NCI-H1092 treated with DMSO at 0.1 percent for 48 hours (cell line): ENCODE measurements at regions not wholly inside any gene's neighbourhood (a gene's known extent, or its start where the extent isn't known, plus 50 kb on each side); places are given as distances from the start of the nearest gene placed in this dataset.

ENCODE experiments used
- DNase-seq: peaks from one replicate; lab custom pipeline; 2025; lab: John Stamatoyannopoulos, UW

DNA sequence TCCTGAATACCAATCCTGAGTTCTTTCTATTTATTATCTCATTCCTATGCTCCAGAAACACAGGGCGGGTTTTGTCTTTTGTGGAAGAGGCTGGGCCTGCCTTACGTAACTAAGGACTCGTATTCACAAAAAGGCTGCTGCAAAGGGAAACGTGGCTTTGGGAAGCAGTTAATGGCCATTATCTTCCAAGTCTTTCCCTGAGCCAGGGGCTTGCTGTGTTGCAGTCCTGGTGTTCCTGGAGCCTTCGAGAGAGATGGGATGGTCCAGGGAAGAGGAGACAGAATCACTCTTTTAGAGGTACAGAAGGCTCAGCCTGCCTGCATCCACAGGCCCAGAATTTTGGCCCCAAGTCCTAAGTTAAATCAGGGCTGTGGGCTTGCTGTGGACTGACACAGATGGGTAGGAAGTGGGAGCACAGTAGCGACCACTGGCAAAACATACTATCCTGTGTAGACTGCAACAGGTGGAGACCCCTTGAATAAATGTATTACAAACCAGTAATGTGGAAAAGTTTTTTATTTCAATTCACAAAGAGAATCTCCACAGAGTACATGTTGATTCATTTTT, 139.4 kb upstream of the ST6GAL2 start:
- no peak for DNase-seq

DNA sequence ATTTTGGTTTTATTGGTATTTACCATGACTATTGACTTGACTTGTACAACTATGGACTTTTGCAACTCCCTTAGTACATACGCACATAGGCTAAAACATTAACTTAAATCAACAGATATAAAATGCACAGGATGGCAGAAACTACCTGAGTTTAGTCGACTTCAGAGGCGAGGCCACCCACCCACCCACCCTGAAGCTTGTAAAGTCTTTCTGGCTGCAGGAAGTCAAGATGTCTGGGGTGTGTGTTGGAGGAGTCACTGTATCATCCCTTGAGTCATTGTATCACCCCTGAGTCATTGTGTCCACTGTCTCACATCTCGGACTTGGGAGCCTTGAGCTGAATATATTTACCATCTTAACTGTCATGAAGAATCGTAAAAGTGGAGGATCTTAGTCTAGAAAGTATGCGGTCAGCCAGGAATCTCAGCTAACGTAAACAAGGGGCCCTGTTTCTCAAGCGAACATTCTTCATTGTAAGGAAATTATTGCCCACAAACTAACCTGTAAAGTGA, 140.0 kb upstream of the ST6GAL2 start:
- DNase-seq = no peak

DNA sequence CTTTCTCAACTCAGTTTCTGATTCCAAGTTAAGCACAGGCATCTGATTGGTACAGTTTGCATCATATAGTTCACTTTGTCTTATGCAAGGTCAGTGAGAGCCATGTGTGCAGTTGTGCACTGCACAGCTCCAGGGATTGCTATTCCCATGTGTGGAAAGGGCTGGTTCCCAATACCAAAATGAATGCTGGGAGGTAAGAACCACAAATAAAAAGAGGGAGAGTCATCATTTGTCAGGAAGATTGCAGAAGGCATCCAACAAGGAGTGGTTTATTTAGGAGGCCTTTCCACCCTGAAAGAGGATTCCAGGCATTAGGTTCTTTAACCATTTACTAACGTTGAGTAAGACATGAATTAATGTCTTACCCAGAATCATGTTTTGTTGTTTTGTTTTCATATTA, 141.2 kb upstream of the ST6GAL2 start:
- DNase-seq = no peak

DNA sequence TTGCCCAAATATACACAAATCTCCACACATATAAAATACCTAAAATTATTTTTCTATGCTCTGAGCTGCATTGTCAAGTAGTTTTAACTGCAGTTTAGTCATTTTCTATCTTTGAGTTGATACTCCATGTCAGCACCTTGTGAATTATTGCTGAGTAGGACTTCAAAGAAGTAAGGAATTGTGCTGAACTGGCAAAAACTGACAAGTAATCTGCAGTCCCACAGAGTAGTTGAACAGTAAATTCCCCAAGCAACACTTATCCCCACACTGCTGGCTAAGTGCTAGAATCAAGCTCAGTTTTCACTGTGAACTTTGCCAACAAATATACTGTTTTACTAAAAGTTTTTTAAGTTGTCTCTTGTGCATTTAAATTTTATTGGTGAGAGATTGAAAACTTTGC, 141.8 kb upstream of the ST6GAL2 start:
- DNase-seq = no peak

DNA sequence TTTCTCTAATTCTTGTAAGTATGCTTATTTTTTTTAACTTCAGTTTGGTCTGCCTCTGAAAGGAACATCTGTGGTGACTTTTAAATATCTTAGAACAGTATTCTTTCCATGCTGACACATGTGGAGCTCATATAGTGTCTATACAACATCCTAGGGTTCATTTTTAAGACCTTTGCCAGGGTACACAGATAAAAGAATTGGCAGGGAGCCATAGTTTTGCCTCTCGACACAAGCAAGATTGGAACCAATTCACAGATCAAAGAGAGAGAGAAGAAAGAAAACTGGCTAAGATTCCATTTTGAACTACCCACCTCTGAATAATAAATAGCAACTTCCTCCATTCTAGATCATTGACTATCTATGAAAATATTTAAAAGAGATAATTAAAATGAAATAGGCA, 142.7 kb upstream of the ST6GAL2 start:
- no peak for DNase-seq

DNA sequence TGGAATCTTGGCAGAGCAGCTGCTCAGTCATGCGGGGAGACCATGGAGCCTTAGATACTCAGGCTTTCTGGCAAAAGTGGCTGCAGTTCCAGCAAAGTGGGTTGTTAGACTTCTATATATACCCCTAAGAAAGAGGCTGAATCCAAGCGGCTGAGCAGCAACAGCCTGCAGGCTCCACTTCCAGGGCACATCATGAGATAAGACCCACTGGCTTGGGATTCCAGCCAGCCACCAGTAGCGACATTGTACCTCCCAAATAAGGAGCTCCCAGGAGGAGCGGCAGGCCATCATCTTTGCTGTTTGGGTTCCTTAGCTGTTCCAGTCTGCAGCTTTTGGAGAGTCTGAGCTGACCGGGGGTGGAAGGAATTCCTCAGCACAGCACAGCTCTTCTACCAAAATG, 150.3 kb upstream of the ST6GAL2 start:
- no peak for DNase-seq

DNA sequence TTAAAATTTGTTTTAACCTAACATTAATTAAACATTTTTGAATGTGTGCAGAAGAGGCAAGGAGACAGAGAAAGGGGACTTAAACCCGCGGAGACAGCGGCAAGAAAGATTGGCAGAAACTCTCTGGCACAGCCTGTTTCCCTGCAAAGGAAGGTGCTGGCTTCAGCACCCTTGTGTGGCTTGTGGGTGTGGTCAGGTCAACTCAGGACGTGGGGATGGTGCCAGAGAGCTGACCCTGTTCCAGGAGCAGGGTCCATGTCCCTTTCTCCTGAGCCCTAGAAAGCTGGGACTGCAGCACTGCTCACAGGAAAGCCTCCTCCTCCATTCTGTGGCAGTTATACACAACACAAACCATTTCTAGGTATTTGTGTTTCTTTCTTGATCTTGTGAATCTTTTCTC, 176.2 kb upstream of the ST6GAL2 start:
- no peak for DNase-seq

DNA sequence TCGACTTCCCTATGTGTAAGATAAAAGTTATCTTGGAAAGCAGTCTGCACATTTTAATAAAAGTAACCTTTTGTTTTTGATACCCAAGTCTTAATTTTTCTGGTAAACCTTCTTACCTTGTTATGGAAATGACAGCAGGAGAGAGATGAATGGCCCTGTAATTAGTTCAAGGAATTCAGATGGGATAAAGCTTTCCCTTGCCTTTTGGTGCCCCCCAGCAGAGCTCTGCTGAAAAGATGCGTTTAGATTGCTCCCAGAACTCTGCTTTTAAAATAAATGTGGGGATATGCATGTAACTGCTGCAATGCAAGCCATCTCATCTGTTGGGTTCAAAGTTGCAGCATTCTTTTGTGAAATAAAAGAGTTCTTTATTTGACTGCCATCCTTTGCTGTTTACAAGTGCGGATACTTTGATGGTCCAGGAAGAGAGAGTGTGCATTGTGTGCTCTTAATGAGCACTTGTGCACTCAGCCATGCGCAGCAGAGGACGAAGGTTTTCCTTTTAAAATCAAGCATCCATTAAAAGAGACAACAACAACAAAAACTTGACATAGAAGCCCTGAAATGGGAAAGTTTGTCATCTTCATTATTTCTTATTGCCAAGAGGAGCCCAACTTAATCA, 176.7 kb upstream of the ST6GAL2 start:
- DNase-seq = no peak

DNA sequence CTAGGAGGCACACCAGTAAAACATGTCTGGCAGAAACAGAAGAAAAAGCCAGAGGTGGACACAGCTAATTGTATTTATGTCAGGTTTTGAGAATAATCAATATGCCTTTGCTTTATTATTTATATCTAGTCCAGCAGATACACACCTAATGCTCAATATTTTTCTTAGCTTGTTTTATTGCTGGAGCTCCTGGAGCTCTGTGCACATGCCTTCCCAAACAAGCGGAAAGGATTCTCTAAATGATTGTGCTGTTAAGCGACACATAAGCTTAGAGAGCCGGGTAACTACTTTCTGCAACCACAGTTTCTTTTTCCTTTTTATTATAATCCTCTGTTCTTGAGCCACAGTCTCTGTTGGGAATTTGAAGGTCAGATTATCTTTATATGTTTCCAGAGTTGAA, 177.3 kb upstream of the ST6GAL2 start:
- no peak for DNase-seq

DNA sequence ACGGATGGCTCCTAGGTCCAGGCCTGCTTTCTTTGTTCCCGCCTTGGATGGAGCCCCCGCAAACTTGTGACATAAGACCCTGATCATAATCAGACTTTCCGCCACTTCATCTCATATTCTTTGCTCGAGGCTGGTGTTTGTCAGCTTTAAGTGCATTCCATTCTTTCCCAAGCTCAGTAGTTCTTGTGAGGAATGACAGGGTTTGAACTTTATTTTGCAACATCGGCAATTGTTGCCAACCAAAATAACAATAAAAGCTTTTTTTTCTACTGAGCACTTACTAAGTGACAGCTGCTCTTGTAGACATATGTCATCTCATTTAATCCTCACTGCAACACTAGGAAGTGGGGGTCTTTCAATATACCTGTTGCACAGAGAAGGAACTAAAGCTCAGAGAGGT, 178.8 kb upstream of the ST6GAL2 start:
- no peak for DNase-seq

DNA sequence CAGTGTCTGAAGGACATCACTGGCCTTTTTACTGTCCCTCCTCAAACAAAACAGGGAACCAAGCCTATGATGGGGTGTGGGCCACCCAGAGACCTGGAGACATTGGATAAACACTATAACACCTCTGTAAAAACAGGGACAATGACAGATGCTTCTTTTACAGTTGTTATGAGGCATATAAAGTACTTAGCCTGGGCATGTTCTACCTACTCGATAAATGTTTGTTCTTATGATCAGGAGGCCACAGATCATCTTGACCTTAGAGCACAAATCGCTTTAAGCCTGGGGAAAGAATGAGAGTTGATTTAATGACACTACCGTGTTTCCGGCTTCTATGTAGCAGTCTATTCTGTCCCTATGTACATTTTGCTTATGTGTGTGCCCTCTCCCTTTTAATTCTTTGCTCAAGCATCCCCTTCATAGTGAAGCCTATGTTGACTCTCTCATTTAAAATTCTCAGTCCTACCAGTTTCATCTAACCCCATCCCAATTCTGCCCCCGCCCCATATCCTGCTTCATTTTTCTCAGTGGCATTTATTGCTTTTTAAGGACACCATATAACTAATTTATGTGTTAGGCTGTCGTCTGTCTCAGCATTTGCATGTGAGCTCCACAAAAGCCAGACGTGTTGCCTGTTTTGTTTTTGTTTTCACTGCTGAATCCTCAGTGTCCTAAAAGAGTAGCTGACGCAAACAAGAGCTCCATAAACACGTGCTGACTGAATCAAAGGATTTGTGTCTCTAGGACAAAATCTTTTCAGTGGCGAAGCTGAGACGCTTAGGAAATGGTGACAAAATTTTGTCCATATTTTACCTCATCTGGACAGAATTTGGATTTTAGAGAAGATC, 182.3 kb upstream of the ST6GAL2 start:
- peak; percentile 48 for DNase-seq

DNA sequence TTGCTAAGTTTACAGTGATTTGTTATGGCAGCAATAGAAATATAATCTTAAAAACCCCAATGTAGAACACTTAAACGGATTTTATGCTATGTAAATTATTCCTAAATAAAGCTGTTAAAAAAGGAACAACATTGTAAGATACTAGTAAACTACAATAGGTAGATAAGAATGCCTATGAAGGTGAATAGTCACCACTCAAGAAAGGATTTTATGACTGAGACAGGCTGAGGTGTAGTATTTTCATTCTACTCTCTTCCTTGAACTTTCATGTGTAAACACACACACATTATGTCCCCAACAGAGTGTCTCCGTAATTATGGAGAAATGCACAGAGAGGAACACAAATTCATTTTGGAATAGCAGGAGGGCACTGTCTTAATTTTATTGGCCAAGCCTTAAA, 183.9 kb upstream of the ST6GAL2 start:
- no peak for DNase-seq

DNA sequence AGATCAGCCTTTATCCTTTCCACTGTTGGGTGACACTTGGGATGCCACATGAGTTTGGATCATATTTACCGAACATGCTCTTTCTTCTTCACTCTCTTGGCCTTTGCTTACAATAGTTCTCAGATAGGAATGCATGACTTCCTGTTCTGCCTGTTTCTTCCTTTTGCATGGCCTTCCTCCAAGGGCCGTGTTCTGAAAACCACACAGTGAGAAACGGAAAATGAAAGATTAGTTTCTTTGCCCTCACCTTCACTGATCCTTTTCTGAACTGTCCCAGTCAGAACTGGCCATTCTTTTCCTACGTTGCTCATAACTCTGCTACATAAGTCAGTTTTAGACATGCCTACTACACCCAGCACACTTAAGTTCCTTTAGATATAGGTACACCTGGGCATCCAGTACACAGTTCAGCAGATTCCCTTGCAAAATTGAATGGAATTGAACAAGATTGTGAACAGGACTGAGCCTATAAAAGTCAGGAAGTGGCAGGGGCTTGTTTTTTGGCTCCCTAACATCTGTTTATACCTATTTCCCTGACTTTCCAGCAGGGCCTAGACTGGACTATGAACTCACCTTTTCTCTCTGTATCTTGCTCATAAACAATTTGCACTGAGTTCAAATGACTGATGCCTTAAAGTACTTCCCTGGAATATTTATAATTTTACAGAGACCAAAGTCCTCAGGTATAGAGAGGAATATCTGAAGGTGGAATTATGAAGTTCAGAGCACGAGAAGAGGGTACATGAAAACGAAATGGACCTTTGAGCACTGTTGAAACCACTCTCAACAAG, 186.4 kb upstream of the ST6GAL2 start:
- DNase-seq = no peak

DNA sequence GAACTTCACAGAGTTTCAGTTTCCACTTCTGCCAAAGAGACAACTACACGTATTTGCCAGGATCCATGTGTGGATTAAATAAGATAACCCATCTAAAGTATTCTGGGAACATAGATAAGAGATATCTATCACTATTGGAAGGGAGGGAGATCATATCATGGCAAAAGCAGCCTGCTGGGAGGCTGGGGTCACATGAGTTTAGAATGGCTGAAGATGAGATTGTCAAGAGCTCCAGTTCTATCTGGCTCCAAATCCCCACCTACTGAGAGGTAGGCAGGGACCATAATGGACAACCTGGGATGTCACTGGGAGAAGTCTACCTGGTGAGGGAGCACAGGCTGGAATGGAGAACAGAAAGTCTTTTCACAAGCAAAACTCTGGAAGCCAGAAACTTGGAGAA, 192.6 kb upstream of the ST6GAL2 start:
- DNase-seq = no peak

DNA sequence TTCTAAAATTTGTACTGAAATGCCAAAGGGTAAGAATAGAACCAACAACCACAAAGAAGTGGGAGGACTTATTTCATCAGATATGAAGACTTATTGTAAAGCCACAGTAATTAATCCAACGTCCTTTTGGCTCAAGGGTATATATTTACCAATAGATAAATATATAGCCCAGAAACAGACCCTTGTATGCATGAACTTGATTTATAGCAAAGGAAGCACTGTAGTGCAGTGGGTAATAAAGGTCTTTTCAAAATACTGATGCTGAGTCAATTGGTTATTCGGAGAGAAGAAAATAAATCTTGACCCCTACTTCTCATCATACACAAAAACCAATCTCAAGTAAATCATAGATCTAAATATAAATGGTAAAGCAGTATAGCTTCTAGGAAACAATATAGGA, 200.5 kb upstream of the ST6GAL2 start:
- no peak for DNase-seq

DNA sequence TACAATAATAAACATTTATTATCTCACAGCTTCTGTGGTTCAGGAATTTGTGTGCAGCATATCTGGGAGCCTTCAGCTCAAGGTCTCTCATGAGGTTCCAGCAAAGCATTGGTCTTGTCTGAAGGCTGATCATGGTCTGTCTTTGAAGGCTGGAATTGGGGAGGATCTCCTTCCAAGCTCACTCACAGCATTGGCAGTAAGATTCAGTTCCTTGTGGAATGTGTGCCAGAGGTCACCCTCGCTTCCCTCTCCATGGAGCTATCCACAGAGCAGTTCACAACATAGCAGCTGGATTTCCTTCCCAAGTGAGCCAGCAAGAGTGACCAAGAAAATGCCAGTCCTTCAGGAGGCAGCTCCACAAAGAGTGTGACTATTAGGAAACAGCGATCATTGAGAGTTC, 202.2 kb upstream of the ST6GAL2 start:
- DNase-seq = no peak

DNA sequence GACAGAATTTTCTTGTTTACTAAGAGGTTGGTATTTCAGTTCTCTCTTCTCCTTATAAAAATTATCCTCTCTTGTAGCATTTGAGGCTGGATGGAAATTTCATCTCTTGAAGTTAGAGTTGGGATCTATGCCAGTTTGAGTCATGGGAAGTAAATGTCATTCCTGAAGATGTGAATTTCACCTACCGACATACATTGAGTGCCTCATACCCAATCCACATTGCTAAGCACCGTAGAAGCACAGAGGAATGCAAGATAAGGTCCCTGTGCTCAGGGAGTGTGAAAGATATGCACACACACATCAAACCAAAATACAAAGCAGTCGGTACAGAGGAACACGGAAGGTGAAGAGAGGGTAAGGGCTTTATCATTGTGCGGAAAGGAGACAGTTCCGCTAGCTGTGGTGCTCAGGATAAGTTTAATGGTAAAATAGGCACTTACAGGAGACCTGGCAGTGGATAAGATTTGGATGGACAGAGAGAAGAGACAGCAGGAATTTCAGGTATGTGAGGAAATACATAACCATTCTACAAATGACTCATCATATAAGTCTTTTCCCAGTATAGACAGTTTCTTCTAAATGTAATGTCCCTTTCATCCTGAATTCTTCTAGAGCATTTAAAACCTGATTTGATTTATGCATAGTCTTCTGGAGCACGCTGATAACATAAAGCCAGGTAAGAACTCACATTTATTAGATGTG, 205.3 kb upstream of the ST6GAL2 start:
- DNase-seq = no peak

DNA sequence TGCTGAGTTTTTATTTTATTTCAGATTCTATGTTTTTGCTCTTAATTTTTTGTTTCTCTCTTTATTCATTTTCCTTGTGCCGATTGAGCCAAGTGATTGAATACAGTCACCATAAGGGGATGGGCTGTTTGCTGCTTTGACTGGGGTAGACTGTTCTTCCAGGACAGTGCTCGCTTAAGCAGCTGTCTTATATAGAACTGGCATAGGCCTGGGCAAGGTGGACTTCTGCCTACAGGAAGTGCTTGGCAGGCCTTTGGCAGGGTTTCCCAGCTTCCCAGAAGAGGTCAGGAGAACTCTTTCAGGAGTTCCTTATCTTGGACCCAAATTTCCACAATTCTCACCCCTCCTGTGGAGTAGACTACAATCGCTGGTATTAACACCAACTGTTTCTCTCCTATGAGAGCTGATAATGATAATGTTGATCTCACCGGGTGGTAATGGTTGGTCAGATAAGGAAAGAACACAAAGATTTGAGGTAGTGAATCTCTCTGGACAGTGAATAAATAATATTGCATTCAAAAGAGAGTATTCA, 207.5 kb upstream of the ST6GAL2 start:
- no peak for DNase-seq

DNA sequence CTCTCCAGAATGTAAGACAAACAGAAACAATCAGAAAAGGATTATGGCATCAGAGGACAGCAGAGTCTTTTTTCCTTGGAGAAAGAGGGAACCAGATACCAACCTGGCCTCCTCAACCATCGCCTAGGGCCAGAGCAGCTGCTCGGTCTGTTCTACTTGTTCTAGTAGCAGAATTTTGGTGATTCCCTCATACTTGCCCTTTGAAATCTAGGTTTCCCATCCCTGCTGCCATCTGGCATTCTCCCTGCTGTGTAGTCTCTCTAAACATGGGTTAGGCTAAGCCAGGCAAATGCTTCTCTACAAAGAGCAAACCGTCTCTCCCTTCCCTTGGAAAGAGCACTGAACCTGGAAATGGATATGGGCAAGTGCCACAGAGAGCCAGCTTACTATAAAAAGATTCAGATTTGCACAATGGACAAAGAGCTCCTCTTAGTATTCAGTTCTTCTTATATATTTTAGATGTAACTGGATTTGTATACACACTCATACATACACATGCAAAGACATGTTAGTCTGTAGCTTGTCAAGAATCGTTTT, 208.6 kb upstream of the ST6GAL2 start:
- no peak for DNase-seq

DNA sequence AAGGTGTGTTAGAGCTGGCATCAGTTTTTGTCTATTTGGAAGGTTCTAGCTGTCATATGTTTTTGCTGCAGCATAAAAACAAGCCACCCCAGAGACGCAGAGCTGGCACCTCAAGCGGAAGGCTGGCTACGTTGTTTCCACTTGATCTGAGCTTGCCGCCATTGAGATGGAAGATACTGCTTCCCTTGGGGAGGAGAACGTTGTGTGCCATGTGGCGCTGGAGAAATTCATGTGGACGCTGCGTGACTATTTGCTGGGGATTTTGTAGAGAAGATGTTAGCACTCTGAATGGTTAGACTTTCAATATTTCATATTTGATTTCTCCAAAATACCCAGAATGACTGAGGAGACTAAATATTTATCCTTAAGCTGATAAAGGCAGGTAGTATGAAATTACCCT, 216.2 kb upstream of the ST6GAL2 start:
- DNase-seq = no peak

DNA sequence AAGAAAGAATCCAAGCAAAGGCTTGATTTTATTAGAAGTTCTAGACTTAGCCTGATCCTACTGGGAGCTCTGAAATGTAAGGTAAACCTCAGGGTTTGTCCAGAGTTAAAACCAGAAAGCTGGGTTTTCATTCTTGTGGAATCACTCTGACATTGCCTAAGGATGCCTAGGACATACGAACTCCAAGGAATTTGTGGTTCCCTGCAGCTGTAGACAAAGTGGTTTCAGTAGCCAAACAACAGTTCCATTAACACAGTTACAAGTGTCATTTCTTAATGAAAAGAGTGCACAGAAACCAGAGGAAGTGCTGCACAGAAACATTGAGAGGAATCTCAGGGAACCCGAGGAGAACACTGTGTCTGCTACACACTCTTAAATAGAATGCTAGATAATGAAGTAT, 221.4 kb upstream of the ST6GAL2 start:
- DNase-seq = no peak
